Endometrium (tissue), 2 donors: ENCODE measurements at regions not wholly inside any gene's neighbourhood (a gene's known extent, or its start where the extent isn't known, plus 50 kb on each side); places are given as distances from the start of the nearest gene placed in this dataset.

Experiments
- FAIRE-seq: peaks from 2 replicates; lab custom pipeline; 2012; peaks lifted over from hg19 to GRCh38; lab: Jason Lieb, UNC
- donor health status: control.
- donor health status: control.

DNA sequence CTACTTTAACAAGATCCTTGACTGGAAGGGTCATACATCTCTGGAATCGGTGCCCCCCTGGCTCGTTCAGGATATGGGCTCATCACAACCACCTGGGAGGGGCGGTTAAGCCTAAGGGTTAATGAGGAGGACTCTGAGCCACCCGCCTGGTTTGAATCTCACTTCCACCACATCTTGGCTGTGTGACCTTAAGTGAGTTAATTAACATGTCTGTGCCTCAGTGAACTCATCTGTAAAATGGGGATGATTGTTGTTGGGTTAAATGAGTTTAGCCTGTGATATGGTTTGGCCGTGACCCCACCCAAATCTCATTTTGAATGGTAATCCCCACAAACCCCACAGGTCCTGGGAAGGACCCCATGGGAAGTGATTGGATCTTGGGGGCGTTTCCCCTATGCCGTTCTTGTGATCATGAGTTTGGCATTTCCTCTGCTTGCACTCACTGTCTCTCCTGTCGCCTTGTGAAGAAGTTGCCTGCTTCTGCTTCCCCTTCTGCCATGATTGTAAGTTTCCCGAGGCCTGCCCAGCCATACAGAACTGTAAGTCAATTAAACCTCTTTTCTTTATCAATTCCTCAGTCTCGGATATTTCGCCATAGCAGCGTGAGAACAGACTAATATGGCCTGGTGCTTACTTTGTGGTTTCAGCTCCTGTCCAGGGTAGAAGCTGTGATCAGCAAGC is 214.0 kb upstream of the CIBAR2 start:
- FAIRE-seq: no peak

DNA sequence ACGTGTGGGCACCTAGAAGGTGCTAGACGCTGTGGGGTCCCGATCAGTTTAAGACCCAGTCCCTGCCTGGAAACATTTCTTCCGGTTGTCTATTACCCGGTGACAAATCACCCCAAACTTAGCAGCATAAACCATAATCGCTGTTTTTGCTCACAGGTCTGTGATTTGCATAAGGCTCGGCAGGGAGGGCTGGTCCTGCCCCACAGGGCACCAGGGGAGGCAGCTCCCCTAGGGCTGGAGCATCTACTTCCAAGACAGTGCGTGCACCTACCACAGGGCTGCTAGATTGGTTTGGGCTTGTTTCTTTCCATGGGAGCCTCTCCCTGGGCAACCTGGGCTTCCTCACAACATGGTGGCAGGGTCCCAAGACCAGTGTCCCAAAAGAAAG is 214.5 kb upstream of the CIBAR2 start:
- FAIRE-seq: no peak

DNA sequence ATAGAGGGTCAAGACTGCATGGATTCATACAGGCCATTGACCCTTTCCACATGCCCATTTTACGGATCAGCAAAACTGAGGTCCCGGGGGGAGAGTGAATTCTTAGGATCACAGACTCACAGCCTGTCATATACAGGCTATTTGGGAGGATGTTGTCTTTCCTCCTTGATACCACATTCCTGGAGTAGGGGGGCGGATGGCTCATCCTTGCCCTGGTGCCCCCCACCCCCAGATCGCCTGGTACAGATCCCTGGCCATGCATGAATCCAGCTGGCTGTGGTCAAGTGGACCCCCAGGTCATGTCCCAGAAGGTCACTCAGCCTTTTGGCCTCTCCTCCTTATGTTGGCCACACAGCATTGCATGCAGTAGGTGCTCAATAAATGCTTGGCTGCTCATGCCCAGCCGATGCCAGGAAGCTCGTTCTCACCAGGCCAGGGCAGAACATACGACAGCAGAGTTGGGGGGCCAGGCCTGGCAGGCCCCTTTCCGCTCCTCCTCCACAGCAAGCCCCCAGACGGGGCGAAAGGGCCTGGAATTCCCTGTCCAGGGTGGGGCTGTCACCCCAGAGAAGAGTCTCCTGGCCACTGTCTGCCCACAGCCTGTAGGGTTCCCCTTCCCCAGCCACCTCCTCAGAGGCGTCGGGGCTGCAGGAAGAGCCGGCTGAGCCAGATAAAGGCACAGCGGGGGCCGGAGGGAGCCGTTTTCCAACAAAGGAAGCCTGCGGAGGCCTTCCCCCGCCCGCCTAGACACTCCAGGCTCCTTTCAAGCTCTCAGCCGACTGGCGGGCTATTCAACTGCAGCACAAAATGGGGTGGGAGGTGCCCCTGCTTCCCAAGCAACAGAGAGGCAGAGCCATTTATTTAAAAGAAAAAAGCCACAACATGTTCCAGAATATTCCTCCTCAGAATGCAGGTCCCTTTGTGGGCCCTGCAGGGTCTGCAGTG is 215.7 kb upstream of the CIBAR2 start:
- no peak for FAIRE-seq

DNA sequence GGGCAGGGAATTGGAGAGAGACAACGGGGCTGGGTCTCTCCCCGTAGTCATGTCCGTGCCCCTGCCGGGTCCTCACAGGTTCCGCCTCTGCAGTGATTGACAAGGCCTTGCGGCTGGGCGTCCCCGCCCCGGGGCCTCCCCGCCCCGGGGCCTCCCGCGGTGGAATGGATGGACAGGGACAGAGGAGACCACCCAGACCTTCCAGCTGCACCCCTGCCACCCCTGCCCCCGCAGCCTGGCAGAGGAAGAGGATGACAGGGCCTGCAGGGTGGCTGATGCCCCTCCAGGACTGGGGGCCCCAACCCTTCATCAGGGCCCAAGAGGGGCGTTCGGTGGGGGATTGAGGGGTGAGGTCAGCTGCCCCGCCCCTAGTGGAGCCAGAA is 216.4 kb upstream of the CIBAR2 start:
- FAIRE-seq: no peak

DNA sequence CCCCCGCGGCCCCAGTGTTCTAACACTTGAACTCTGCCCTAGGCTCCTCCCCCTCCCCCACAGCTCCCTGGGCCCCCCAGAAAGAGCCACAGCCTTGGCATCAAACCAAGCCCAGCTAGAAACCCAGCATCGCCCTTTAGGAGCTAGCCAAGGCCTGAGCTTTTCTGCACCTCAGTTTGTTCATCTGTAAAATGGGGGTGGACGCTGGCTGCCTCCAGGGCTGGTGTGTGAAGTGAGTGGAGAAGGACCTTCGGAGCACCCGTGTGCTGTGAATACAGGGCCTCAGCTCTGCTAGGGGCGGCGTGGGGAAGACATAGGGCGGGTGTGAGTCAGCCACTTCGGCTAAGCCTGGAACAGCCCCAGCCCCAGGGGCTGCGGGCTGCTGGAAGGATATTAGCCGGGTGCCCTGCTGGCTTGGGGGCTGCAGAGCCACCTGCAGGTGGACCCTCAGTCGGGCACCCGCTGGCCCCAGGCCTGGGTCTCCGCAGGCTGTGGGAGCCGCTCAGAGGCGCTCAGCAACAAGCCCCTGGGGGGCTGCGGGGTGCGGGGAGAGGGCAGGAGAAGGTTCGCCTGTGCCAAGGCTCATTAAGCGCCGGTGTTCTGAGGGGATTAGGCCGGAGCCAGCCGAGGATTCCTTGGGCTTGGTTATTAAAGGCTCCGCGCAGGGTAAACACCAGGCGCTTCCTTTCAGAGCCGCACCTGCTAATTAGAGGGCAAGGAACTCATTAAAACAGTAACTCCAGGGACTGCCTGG is 217.0 kb upstream of the CIBAR2 start:
- FAIRE-seq: no peak

DNA sequence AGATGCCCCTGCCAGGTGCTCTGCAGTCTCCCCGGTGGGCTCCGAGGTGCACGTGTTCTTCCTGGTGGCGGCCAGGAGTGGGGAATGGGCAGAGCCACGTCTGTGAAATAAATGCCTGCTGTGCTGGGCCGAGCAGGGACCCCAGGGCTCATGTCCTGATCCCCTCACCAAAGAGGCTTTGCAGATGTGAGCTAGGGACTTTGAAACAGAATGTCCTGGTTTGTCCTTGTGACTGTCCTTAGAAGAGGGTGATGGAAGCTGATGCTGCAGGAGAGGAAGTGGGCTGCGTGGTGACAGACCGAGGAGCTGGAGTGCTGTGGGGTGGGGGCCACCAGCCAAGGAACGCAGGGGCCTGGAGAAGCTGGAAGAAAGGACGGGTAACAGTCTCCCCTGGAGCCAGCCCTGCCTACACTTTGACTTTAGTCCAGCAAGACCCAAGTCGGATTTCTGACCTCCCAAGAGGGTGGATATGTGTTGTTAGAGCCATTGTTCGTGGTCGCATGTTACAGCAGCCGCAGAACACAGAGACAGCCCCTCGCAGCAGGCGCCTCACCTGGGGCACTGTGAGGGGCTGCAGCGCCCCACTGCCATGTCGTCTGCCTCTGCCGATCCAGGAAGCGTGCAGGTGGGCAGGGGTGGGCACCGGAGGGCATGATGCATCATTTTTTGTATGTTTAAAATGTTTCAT is 217.9 kb upstream of the CIBAR2 start:
- FAIRE-seq: no peak

DNA sequence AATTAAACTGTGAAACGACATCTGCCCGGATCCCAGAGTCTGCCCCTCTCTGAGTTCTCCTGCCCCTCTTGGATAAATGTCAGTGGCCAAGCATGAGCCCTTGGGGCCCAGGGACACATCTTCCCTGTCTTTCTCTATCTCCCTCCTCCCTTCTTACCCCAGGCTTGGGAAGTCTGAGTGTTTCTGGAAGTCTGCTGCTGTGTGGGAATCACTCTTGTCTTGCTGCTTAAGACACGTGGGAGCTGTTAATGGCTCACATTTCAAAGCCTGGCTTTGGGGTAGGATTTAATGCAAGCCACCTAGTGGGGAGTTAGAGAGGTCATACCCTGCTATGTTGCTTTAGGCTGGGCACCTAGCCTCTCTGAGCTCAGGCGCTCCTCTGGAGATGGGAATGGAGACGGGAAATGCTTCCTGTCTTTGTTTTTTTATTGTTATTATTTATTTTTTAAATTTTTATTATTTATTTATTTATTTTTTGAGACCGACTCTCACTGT is 218.5 kb upstream of the CIBAR2 start:
- no peak for FAIRE-seq

DNA sequence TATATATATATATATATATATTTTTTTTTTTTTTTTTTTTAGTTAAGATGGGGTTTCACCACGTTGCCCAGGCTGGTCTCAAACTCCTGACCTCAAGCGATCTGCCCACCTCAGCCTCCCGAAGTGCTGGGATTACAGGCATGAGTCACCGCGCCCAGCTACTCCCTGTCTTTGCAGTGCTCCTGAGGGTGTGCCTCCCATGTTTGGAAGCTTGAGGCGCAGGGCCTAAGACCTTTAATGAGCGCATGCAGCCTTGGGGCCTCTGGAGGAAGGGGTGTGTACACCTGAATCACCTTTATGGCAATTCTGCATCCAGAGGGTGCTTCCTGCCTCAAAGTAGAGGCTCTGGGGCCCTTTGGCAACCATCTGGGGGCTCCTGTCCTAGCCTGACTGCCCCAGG is 219.4 kb upstream of the CIBAR2 start:
- no peak for FAIRE-seq

DNA sequence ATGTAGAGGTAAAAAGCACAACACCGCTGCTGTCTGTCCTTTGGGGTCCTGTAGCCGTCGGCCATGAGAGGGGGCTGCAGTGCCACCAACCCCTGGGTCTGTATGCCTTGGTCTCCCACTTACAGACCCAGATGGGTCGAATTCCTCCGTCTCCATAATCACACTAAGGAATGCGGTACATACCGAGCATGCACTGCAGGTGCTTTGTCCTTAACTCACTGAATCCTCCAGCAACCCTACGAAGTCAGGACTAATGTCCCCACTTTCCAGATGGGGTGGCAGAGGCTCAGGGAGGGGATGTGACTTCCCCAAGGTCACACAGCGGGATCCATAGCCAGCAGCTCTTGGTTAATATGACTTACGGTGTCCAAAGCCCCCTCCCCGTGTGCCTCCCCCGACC is 219.9 kb upstream of the CIBAR2 start:
- FAIRE-seq: no peak

DNA sequence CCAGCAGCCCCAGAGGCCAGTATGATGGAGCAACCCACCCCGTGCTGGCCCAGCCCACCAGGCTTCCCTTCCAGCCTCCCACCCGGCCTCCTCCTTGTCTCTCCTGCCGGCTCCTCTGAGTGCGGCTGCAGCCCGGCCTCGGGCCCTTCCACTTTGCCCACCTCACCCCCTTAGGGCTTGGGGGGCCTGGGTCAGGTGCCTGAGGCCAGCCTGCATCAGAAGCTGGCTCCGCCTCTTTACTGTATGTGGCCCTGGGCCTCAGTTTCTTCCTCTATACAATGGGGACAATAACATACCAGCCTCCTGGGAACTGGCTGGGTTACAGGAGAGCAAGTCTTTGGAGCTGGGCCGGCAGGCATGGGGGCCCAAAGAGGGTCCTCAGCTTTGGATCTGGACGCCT is 221.1 kb upstream of the CIBAR2 start:
- no peak for FAIRE-seq

DNA sequence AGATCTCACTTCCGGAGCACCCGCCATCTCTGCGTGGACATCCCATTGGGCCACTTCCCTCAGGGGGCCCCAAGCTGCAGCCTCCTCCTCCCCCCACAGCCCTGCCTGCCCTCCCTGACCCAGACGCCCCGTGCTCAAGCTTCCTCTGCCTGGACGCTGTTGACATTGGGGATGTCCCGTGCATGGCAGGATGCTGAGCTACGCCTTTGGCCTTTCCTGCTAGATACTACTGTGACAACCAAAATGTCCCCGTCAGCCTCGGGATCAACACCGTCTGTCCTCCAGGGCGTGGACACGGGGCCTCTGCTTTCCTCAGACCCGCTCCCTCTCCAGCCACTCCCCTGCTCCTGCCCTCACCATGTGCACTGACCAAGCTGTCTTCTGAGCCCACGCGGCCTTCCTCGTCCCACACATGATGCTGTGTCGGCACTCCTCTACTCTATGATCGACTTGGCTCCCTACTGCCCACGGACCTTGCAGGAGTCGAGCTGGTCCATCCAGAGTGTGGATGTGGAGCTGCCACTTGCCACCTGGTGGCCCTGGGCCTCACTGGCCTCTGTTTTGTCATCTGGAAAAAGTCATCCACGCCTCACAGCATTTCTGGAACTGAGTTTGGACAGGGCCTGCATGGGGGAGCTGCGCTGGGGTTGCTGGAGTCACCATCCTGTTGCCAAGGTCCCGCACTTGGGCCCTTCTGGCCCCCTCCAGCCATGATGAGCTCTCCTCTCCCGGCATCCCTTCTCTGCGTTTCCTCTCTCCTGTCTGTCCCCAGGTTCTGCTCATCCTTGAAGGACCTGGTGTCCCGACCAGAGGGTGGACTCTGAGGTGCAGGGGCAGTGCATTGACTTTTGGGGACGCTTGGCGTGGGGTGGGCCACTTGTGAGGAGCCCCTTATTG is 221.7 kb upstream of the CIBAR2 start:
- FAIRE-seq: no peak

DNA sequence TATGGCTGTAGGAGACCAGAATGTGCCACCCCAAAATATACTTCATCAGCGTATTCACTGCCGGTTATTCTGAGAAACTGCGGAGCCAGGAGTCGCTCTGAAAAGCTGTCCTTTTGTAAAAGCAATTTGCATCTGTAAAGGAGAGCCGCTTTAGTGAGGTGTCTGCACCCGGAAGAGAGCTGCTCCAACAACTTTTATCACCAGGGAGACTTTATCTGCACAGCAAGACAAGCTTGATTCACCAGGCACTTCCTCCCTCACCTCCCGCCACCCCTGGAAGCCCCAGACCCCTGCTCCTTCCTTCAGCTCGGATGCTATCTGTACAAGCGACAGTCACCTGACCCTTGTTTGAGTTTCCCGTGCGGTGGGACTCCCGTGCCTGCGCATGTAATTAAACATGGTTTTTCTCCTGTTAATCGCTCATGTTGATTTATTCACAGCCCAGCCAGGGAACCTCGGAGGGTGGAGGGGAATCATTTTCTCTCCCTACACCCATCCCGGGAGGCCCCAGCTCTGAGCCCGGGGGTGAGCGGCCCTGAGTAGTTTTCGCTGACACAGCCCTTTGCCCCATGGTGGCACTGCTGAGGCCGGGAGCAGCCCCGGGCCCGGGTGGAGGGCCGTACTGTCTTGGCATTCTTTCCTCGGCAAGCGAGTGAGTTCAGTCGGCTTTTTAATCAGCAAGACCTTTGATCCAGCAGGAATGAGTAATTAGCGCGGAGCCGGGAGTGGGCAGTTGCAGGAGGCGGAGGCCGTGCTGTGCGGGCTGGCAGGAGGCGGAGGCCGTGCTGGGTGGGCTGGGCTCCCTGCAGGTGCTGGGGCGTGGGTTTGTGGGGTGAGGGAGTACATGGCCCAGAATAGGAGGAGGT is 222.7 kb upstream of the CIBAR2 start:
- FAIRE-seq: no peak

DNA sequence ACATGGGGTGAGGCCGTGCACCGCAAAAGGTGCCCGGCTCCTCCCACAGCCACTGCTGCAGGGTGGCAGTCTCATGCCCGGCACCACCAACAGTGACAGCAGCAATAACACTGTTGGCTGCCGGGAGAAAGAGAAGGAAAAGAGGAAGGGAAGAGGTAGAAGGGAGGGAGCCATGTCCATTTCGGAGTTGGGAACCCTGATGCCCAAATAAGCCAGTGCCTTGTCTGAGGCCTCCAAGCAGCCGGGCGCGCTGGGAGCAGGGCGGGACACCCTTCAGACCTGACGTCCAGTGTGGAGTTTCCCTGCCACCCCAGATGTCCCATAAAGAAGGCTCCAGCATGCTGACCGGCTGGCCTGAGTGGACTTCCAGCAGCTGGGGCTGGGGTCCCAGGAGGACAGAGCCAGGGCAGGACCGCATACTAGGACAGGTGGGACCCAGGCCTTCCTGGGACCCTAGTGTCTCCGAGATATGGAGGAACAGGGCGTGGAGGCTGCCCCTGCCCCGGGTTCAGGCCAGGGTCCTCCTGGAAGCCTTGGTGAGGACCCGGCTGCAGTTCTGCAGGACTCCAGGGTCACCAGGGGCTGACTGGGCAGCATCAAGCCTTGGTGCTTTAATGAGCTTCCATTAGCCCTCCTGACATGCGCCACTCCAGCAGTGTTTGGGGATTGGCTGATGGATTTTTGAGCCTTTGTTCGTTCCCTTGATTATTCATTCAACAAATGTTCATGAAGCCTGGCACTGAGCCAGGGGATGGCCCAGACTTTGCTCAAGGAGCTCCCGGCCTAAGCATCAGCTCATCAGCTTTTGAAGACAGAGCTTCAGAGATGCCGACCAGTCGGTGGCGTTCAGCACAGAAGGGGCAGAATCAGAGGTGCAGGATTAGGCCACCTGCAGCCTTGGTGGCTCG is 223.6 kb upstream of the CIBAR2 start:
- no peak for FAIRE-seq

DNA sequence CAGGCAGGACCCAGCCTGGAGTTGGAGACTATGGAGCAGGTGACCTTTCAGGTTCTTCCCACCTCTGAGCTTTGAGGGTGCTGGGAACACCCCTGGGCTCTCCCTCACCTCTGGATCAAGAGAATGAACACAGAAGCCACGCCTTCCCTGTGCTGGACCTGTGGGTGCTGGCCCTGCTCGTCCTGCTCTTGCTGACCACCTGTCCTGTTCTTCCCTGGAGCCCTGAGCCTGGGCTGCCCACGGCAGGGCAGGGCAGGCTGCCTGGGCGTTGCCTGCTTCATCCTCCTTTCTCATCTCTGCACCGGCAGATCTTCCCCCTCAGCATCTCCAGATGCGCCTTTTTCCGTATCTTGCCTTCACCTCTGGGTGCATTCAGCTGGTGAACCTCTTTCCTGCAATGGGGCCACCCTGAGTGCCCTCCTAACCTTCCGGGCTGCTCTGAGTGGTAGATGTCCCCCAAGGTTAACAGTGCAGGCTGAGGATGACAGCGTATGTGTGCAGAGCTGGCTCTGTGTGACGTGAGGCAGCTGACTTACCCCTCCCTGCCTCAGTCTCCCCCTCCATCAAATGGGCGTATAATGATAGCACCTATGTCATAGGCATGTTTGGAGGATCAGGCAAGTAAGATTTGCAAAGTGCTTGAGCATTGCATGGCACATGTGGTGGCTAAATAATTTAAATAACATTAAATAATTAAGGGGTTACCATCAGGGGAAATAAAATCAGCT is 225.8 kb upstream of the CIBAR2 start:
- no peak for FAIRE-seq

DNA sequence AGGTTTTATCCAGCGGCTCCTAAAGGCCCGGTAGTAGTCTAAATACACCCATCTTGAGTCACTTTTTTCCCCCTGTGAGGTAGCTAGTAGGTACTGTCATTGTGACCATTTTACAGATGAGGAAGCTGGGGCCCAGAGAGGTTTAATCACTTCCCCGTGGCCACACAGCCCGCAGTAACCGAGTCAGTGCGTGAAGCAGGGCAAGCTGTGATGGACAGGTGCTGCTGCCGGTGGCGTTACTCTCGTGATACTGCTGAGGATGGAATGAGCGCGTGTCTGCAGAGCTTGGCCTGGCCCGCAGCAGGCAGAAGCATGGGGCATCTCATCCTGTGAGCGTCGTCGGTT is 226.3 kb upstream of the CIBAR2 start:
- no peak for FAIRE-seq

DNA sequence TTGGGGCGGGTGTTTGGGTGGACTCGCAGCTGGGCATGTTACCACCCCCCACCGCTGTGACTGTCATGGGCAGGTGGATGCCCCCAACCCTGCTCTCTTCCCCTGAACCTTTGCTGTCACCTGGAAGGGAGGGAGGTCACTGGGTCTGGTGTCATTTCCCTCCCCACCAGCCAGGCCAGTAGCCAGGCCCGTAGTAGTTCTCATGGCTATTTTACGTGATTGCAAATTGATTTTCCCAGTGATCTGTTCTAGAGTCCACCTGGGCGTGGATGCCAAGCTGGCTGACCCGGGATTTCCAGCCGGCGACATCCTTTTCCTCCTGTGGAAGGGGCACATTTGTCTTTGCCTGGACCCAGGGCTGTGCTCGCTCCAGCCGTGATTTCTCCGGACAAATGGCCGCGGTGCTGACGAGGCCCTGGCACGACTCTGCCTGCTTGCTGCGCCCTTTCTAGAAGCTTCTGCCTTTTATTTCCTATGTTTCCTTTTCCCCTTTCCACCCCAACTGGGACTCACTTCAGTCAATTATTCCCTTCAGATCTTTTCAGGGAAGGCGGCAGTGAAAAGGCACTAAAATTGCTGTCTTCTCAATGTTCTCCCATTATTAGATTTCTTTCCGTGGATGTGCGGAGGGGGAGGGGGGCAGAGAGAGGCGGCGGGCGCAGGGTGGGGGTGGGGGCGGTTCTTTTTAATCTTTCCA is 226.9 kb upstream of the CIBAR2 start:
- no peak for FAIRE-seq

DNA sequence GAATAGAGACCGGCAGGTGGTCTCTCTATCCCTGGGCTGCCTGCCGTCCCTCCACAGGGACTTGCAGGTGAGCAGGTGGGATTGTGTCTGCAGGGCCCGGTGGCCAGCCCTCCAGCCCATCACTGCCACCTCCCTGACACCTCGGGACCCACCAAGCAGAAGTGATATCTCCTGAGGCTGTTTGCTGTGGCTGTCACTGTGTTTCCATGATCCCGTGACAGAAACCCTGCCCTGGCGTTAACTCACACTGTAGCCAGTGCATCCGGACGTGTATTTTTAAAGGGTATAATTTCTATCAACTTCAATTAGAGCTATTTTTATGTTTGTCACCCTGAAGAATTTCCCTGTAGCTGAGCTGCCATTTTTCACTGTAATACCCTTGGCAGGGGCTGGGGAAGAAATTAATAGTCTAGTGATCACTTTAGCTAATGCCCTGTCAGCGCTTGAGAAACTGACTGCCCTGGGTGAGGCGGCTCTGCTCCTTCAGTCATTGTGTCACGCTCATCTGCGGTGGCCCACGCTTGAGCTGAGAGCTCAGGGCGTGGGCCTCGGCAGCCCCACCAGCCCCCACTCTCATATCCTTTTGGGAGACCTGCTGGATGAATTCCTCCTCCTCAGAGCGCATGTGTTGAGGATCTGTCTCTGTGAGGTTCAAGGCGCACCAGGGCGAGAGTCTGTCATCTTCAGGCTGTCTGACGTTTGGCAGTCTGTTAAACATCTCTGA is 229.9 kb upstream of the CIBAR2 start:
- no peak for FAIRE-seq
